HG03378 (cell line): ENCODE measurements at regions not wholly inside any gene's neighbourhood (a gene's known extent, or its start where the extent isn't known, plus 50 kb on each side); places are given as distances from the start of the nearest gene placed in this dataset.

Source experiments
- ATAC-seq: cut with Tn5 transposase; IDR thresholded peaks from one replicate; pipeline ENCODE4 v1.9.1; 2021; ENCODE audit warnings: mild to moderate bottlenecking, moderate library complexity; ENCODE audit not compliant: unreplicated experiment

DNA sequence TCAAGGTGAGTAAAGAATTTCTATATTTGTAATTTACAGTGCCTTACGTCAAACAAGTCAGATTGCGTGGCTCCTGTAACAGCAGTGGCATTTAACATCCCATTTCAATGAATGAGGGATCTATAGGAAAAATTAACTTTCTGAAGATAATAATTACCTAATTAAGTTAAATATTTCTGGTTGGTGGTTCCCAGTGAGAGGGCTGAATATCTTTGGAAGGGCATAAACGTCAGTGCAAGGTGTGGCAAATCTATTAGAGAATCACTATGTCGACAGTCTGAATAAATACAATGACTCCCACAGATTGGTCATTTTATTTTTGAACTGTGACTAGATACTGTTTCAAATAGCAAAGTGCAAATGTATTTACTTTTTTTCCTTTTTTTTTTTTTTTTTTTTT, 80.0 kb downstream of the S1PR1 start:
- no peak for ATAC-seq

DNA sequence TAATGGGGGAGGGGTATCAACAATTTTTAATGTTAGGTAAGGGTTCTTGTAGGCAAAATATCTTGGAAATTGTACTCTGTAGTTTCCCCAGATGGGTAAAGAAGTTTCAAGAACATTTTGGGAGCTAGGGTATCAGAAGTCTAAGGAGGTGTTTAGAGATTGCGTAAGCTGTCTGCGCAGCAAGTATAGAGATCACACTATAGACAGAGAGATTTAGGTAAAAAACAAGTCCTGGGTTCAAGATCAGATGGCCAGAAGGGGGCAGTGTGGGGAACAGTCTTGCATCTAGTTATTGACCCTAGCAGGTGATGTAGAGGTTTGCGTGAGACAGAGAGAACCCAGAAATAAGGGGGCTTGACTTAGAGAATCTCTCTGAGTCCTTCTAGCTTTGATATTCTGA, 80.8 kb downstream of the S1PR1 start:
- ATAC-seq: no peak

DNA sequence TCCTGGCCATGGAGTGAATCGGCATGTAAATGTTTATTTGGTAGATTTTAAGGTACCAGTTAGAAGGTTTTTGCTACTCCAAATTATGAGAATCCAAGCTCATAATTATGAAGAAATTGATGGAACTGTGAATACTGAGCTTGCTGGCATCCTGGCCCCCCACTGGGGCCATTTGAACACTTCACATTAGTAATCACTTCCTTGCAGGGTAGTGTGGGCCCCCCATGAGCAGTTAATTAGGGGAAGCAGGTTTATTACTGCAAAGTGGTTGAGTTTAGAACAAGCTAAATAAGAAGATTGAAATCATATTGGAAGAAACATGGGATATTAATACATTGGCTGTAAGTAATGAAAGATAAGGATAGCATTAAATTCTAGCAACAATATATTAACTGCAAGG, 86.7 kb downstream of the S1PR1 start:
- no peak for ATAC-seq

DNA sequence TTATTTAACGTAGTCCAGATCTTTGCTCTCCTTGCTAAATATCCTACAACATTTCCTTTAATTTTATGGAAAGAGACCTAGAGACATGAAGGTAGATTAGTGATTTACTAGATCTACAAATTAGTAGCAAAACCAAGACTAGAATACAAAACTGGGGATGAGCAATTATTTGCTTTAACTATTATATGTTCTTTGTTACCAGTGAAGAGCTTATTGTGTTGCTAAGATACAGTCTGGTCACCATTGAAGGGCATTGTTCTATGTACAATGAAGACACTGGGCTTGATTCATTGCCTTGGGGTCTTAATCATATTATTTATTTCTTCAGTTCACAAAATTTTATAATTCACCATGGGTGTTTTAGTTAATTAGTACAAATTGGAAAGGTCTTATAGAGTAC, 88.3 kb downstream of the S1PR1 start:
- no peak for ATAC-seq

DNA sequence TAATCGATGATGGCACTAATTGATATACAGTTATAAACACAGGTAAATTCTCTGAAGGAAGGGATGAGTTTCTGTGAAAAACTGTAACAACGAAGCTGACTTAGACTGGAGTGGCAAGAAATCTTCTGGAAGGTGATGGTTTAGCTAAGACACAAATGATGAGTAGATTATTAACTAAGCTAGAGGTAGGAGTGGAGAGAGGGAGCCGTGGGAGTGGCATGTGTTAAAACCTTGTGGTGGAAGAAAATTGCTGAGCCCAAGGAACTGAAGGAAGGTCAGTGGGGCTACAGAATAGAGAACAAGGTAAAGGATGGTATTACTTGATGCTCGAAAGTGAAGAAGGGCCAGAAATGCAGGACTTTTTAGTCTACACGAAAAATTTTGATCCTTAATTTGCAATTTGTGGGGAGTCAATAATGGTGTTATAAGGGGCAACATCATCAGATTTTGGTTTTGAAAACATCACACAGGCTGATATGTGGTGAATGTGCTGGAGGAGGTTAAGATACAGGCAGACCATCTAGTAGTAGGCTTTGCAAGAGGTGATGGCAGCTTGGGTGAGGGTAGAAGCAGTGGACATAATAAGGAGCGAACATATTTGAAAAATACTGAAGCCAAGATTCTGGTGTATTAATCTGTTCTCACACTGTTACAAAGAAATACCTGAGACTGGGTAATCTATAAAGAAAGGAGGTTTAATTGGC, 93.8 kb downstream of the S1PR1 start:
- no peak for ATAC-seq

DNA sequence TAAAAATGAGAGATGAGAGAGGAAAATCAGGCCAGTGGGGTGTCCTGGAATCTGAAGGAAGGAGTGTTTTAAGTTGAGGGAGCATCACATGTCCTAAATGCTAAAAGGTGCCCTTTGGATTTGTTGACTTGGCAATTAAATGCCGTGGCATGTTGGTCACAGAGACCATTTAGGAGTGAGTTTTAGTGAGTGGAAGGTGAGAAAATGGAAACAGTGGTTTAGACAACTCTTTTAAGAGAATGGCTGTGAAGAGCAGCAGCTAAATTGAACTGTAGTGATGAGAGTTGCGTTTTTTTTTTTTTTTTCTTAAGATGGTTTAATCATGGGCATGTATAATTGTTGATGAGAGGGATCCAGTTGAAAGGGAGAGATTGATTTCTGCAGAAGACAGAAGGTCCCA, 95.0 kb downstream of the S1PR1 start:
- ATAC-seq: no peak

DNA sequence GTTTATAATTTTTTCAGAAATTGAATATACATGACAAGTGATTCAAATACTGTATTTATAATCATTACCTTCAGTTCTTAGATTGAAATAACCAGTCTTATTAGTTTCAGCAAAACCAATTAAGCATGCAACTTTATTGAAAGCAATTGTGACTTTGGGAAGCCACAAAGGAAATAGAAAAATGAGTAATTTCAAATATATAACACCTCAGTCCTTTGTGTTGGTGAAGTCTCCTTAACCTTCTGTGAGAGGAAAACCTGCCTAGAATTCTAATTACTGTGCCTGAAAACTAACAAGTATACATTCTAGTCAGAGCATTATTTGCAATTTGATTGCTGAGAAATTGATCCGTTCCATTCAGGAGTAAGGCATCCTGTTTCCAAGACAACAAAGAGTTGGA, 95.8 kb downstream of the S1PR1 start:
- ATAC-seq: no peak

DNA sequence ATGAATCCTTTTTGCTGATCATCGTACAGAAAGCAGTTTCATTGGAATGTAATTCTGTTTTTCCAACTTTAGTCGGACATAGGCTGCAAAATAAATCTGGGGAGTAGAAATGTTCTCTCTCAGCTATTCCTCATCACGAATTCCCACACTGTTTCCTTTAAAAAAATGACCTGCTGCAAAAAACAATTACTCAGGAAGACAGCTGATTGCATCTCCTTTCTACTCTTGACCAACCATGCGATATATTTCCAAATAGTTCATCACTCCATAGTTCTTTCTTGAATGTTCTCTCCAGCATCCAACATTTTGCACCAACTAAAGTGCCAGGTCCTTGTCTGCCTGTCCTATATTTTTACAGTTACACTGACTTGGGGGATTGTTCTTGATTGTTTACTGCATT, 96.4 kb downstream of the S1PR1 start:
- ATAC-seq: no peak

DNA sequence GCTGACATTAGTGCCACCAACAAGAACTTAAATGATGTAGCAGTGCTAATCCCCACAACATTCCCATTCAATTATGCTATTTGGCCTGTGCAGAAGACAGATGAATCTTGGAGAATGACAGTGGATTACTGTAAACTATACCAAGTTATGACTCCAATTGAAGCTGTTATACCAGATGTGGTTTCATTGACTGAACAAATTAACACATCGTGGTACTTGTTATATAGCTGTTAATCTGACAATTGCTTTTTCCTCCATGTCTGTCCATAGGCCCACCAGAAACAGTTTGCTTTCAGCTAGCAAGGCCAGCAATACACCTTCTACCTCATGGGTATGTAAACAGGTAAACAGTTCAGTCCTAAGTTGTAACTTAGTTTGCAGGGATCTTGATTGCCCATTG, 101.1 kb downstream of the S1PR1 start:
- ATAC-seq: no peak

DNA sequence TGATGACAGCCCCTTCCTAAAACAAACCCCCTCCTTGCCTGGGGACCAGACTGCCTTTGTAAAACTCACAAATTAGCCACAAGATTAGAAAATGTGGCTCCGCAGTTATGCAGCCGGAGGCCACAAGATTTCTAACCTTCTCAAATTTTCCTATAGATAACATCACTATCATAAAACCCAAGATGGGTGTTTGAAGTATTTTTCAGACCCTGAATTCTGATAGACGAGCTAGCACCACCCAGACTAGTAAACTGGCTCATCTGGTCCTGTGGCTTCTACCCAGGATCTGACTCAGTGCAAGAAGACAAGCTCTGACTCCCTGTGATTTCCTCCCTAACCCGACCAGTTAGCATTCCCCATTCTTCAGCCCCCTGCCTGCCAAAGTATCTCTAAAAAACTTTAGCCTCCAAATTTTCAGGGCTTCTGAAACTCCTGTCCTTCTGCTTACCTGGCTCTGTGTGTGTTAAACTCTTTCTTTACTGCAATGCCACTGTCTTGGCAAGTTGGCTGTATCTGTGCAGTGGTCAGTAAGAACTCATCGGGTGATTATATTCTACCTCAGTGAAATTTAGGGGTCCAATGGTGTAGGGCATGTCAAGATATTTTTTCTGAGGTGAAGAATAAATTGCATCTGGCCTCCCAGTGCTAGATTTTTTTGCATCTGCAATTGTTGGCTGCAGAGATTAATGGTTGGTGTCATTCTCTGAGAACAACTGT, 102.1 kb downstream of the S1PR1 start:
- ATAC-seq: no peak

DNA sequence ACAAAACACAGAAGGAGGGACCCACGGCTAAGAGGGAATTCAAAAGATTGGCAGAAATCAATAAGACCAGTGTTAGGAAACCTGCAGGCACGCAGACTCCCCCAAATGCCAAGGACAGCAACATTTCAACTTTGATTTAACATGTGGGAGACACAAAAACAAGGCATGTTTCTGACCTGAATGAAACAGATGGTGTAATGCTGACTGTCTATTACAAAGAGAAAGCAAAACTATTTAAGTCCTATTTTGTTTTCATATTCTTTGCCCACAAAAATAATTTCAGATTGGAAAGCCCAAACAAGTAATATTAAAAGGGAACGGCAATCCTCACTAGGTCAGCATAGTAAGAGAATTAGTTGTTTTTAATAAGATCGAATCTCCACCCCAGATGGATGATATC, 107.9 kb downstream of the S1PR1 start:
- ATAC-seq: no peak

DNA sequence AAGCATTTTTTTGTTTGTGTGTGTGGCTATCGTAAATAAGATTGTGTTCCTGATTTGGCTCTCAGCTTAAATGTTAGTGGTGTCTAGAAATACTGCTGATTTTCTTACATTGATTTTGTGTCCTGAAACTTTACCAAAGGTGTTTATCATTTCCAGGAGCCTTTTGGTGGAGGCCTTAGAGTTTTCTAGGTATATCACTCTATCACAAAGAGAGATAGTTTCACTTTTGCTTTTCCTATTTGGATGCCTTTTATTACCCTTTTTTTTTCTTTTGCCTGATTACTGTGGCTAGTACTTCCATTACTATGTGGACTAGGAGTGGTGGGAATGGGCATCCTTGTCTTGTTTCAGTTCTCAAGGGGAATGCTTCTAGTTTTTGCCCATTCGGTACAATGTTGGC, 109.6 kb downstream of the S1PR1 start:
- no peak for ATAC-seq

DNA sequence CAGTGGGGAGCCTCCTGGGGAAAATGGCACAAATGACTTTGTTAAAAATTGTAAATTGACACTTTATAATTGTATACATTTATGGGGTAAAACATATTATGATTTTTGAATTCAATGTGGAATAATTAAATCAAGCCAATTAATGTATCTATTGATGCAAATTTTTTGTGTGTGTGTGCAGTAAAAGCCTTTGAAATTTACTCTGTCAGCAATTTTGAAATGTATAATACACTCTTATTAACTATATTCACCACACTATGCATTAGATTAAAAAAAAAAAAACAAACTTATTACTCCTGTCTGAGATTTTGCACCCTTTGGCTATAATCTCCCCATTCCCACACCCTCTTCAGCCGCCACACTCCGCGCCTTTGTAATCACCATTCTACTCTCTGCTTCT, 119.2 kb downstream of the S1PR1 start:
- ATAC-seq: no peak

DNA sequence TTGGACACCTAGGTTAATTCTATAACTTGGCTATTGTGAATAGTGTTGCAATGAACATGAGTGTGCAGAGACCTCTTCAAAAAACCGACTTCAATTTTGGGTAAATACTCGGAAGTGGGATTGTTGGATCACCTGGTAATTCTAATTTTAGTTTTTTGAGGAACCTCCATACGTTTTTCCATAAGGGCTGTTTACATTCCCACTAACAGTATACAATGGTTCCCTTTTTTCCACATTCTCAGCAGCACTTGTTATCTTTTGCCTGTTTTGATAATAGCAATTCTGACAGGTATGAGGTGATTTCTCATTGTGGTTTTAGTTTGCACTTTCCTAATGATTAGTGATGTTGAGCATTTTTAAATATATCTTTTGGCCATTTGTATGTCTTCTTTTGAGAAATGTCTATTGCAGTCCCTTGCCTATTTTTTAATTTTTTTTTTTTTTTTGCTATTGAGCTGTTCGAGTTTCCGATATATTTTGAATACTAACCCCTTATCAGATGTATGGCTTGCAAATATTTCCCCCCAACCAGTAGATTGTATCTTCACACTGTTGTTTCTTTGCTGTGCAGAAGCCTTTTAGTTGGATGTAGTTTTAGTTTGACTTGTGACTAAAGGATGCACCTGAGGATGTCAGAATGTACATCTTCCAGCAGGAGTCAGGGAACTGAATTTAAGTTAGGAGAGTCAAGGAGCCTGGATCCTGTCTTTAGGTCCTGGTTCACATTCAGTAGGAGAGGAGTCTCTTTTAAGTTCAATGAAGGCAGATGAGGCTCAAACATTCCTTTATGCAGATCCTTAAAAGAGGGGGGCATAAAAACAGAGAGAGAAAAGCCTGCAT, 120.0 kb downstream of the S1PR1 start:
- ATAC-seq: peak; percentile 19

DNA sequence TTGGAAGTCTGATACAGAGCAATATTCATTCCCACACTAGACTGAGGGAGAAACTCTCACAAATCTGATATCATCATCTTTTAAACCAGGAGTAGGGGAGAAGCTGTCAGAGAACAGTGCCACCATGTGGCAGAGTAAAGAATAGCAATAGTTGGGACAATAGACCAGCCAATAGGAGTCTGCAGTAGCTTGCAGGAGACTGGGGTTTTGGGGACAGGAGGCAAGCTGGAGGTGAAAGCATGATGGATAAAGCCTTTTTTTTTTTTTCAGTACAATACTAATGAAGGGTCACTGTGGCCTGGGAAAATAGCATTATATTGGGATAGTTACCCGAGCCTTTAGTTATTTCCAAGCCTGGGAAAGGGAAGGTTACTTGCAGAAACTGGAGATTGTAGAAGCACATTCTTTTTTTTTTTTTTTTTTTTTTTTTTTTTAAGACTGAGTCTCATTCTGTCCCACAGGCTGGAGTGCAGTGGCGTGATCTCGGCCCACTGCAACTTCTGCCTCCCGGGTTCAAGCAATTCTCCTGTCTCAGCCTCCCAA, 120.7 kb downstream of the S1PR1 start:
- ATAC-seq: peak; percentile 96

DNA sequence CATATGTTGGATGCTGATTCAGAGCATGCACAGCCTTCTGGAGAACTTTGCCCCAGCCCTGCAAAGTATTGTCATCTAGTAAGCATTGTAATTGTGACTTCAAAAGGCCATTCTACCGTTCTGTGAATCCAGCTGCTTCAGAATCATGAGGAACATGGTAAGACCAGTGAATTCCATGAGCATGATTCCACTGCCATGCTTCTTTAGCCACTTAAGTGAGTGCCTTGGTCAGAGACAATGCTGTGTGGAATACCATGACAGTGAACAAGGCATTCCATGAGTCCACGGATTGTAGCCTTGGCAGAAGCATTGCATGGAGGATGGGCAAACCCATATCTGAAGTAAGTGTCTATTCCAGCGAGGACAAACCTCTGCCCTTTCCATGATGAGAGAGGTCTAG, 123.7 kb downstream of the S1PR1 start:
- no peak for ATAC-seq

DNA sequence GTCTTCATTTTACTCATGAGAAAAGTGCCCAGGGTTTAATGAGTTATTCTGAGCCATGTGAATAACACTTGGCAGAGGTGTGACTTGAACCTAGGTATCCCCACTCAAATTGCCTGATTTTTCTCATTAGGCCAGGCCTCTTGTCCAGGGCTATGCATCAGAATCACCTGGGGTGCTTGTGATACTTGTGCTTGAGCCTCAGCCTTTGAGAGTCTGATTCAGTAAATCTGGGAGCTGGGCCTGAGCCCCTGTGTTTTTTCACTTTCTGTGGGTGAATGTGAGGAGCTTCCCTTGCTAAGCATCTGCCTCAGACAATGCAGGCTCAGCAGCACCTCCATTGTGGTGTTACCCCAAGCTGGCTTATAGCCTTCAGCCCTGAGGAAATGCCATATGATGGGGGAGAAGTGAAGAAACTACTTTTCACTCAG, 127.1 kb downstream of the S1PR1 start:
- ATAC-seq: peak; percentile 29

DNA sequence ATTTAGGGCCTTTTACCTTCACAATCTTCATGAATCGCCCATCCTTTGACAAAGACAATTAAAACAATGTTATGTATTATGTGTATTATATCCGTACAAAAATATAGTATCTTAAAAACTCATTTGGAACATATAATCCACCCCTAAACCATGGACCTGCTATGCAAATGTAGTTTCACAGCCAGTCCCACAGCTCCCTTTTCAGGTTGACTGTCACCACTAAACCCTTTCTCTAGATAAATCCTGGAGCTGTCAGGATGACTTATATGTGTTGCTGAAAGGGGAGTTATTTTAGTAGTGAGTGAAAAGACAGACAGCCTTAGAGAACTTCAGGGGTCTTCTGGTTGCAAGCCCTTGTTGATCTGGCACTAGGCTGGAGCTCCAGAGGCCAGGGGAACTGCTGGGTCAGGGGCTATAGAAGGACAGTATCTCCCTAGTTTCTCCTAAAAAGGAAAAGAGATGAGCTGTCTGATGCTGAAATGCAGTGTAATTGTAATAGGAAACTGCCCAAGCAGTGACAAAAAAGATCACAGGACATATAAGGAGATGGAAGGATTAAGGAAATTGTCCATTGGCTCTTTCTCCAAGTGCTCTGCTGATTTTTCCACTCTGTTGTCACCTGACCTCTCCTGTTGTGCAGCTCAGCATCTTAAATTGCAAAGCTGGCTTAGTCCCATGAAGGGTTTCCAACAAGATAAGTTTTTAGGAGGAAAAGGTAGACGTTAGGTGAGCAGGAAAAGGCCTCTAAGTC, 127.7 kb downstream of the S1PR1 start:
- ATAC-seq: peak; percentile 54

DNA sequence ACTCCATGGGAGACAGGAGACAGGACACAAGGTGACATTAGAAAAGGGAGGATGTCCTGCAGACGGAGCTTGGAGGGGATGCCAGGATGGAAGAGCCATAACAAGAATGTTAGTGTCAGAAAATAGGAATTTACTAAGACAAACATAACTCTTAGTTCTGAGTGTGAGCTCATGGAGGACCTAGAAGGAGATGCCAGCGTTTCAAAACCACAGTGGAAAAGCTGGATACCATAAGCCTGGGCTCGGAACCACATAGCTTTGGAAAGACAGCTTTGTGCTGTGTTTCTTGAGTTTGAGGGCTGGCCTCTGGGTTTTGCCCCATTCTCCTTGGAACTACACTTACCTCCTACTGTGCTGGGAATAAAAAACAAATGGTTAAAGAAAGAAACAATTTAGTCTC, 128.4 kb downstream of the S1PR1 start:
- ATAC-seq: no peak

DNA sequence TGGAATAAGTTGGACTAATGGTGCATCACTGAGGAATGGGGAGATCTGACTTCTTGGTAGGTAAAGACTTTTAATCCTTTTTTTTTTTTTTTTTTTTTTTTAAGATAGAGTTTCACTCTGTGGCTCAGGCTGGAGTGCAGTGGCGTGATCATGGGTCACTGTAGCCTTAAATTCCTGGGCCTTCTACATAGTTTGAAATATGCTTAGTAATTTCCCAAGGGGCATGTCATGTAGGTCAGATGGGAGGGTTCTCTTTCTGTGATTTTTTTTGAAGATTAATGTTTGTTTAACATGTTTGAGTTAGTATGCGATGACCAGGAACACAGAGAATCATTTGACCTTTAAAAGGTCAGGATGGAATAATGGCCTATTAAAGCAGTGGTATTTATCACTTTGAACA, 129.1 kb downstream of the S1PR1 start:
- ATAC-seq: no peak
